ENCODE measurements at regions not wholly inside any gene's neighbourhood (a gene's known extent, or its start where the extent isn't known, plus 50 kb on each side); places are given as distances from the start of the nearest gene placed in this dataset.

DNA sequence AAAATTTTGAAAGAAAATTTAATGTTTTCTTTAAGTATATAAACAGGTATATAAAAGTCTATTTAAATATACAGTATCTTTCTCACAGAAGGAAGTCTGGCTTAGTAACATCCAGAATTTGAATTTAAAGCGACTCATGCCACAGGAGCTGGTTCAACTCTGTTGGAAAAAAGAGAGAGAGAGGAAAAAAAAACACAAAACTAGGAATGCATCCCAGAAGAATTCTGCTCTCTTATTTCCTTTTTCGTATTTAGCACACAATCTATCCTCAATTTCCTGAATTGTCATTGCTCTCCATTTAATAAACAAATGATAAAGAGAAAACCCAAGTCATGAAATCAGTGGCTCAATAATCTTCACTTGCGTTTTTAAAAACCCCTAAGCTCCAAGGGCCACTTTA is 107.5 kb upstream of the SCAF8 start:
- TF ChIP-seq GATA2 (IDR thresholded peaks at IDR 0.05; ENCODE audit: low read depth, low read length) = no peak
- no peak for TF ChIP-seq GATA3 (IDR thresholded peaks at IDR 0.05; ENCODE audit: low read depth, low read length)
